ENCODE measurements at regions not wholly inside any gene's neighbourhood (a gene's known extent, or its start where the extent isn't known, plus 50 kb on each side); places are given as distances from the start of the nearest gene placed in this dataset.

- H3K9me2 ChIP-seq (ENCODE audit: insufficient read depth, low read length), result no peaks in the 10 kb centered on the region
- no peaks in the 10 kb centered on the region for H3K27me3 ChIP-seq (ENCODE audit: insufficient read depth, low read depth, low read length)
- H3K4me2 ChIP-seq (ENCODE audit: low read length), result no peak overlapping the region
- H3K9me3 ChIP-seq (ENCODE audit: low read length), result no peaks in the 10 kb centered on the region
- H3K79me2 ChIP-seq (replicated peaks; ENCODE audit: insufficient read depth, low read length), result no peaks in the 10 kb centered on the region
- no peak overlapping the region for H3K27ac ChIP-seq (ENCODE audit: low read length)
- TF ChIP-seq EP300 (conservative IDR thresholded peaks at IDR 0.05; ENCODE audit: poor library complexity, severe bottlenecking) (no peak), RAD21 (conservative IDR thresholded peaks at IDR 0.05) (no peak), SMC3 (conservative IDR thresholded peaks at IDR 0.05; ENCODE audit: poor library complexity) (no peak), TAF1 (IDR thresholded peaks at IDR 0.05; ENCODE audit: low read depth) (no peak), REST (IDR thresholded peaks at IDR 0.05; ENCODE audit: borderline replicate concordance) (no peak)
- H2AFZ ChIP-seq (ENCODE audit: low read depth, low read length), result no peak overlapping the region
- H3K4me3 ChIP-seq (ENCODE audit: low read length), result no peak overlapping the region
- H3K9ac ChIP-seq (ENCODE audit: low read length), result no peak overlapping the region
- H3K36me3 ChIP-seq (ENCODE audit: insufficient read depth, low read length), result no peaks in the 10 kb centered on the region
- H4K20me1 ChIP-seq (ENCODE audit: insufficient read depth), result no peaks in the 10 kb centered on the region
- H3F3A ChIP-seq (ENCODE audit: insufficient read depth, low read length, poor library complexity, severe bottlenecking), result no peaks in the 10 kb centered on the region
Observed at GRCh38 chr20:16637797-16638196, 64.5 kb upstream of the KIF16B start.

GRCh38 chr20:16626849-16627248 lies 53.6 kb upstream of the KIF16B start:
- Histone ChIP-seq H3K36me3 (ENCODE audit: insufficient read depth, low read length) (no peaks in the 10 kb centered on the region), H3F3A (ENCODE audit: insufficient read depth, low read length, poor library complexity, severe bottlenecking) (no peaks in the 10 kb centered on the region), H3K4me3 (ENCODE audit: low read length) (no peak overlapping the region), H2AFZ (ENCODE audit: low read depth, low read length) (no peak overlapping the region), H3K27me3 (ENCODE audit: insufficient read depth, low read depth, low read length) (no peaks in the 10 kb centered on the region), H3K79me2 (replicated peaks; ENCODE audit: insufficient read depth, low read length) (no peaks in the 10 kb centered on the region), H3K27ac (ENCODE audit: low read length) (no peak overlapping the region), H3K4me2 (ENCODE audit: low read length) (no peak overlapping the region), H3K9me3 (ENCODE audit: low read length) (no peaks in the 10 kb centered on the region), H3K9ac (ENCODE audit: low read length) (no peak overlapping the region), H3K9me2 (ENCODE audit: insufficient read depth, low read length) (no peaks in the 10 kb centered on the region), H4K20me1 (ENCODE audit: insufficient read depth) (no peaks in the 10 kb centered on the region)
- TF ChIP-seq RAD21 (conservative IDR thresholded peaks at IDR 0.05), result no peak
- no peak for TF ChIP-seq SMC3 (conservative IDR thresholded peaks at IDR 0.05; ENCODE audit: poor library complexity)
- no peak for TF ChIP-seq EP300 (conservative IDR thresholded peaks at IDR 0.05; ENCODE audit: poor library complexity, severe bottlenecking)
- no peak for TF ChIP-seq MXI1 (conservative IDR thresholded peaks at IDR 0.05; ENCODE audit: poor library complexity, severe bottlenecking)
- TF ChIP-seq CTCF (IDR thresholded peaks at IDR 0.05; ENCODE audit: poor library complexity, severe bottlenecking), result no peak
- TF ChIP-seq POLR2AphosphoS5 (IDR thresholded peaks at IDR 0.05), result no peak
- TF ChIP-seq REST (IDR thresholded peaks at IDR 0.05; ENCODE audit: borderline replicate concordance), result no peak
- TF ChIP-seq TAF1 (IDR thresholded peaks at IDR 0.05; ENCODE audit: low read depth), result no peak
- no peak for TF ChIP-seq EZH2 (IDR thresholded peaks at IDR 0.05; ENCODE audit: borderline replicate concordance, insufficient read depth, low read length, poor library complexity, severe bottlenecking)

Measured in neural cell (in vitro differentiated cells).